OCI-M1 (cell line): ENCODE measurements at regions not wholly inside any gene's neighbourhood (a gene's known extent, or its start where the extent isn't known, plus 50 kb on each side); places are given as distances from the start of the nearest gene placed in this dataset.
A peak's percentile ranks its signal among the peaks of the same experiment; 100 is the strongest.

Source experiments
- DNase-seq: peaks from one replicate; lab custom pipeline; 2025; lab: John Stamatoyannopoulos, UW

DNA sequence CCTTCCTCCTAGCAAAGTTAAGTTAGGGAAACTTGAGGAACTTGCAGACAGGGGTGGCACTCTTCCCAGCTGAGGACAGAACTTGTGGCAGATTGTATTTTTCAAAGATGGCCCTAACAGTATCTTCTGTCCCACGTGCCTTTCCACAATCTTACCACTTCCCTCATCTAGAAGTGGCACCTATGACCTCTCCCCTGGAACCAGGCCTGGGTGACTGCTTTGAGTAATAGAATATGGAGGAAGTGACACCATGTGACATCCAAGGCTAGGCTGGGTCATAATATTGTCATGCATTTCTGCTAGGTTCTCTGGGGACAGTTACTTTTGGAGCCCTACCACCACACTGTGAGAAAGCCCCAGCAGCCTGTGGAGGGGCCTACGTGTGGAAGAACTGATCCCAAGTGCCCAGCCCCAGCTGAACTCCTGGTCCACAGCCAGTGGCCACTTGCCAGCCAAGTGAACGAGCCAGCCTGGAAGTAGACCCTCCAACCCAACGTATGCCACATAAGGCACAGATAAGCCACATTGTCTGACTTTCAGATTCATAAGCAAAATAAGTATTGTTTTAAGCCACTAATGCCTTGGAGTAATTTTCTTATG is 193.7 kb downstream of the PTPN20 start:
- peak; percentile 42 for DNase-seq

GRCh38 chr10:47107007-47107747 is 192.8 kb upstream of the GDF10 start:
- DNase-seq: no peak

GRCh38 chr10:47109906-47110305 is 190.1 kb upstream of the GDF10 start:
- no peak for DNase-seq

DNA sequence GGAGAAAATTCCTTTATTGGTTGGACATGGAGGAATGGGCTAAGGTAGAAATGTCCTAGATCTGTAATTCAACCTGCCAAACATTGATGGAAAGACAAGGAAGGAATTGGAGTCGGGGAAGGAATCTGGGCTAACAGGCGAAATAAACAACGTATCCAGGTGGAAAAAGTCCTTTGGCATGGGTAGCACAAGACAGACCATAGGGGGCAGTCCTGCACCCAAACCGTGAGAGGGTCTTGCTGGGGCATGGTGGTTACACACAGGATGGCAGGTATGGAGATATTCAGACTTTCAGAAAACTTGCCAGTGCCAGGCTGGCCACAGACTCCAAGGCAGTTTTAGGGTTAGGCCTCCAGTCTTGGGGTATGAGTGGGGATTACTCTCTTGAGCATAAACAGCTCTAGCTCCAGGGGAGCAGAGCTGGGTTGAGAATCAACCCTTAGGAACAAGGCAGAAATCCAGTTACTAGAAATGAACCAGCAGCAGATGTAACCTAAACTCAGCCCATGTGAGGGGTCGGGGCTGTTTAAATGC is 188.6 kb upstream of the GDF10 start:
- DNase-seq: no peak

DNA sequence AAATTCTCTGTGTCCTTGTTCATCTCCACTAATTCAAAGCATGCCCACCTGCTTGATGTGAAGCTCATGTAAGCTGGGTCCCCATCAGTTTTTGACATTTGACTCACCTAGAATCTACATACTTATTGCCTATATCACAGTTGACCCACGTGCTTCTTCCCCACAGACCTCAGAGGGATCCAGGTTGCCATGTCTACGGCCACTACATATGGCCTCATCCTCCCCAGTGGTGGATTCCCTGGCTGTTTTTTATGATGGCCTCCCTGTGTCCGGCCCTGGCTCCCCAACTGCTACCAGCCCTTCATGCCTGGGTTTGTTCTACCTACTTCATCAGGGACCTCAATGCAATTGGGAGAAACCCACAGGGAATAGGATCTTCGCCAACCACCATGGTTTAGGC is 187.4 kb upstream of the GDF10 start:
- no peak for DNase-seq

DNA sequence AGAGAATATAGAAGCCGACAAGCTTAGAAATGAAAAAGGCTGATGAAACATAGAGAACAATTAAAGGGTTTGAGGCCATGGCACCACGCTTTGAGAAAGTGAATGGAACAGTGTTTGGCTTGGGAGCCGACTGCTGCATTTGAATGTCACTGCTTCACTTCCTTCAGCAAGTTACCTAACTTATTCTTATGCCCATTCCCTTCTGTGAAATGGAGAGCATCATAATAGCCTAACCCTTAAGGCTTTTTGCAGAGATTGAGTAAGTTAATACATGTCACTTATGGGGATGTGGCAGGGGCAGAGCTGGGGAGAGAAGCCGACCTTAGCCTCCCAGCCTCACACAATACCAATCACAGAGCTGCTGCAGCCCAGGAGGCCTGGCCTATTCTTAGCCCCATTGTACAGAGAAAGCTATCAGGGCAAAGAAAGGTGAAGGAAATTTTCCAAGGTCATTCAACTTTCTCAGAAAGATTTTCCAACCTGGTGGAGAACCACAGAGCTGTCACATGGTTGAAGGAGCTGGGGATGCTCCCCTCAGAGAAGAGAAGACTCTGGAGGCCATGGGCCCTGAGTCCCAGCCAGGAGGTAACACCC is 186.0 kb upstream of the GDF10 start:
- no peak for DNase-seq

GRCh38 chr10:47114680-47115186 is 185.3 kb upstream of the GDF10 start:
- no peak for DNase-seq

DNA sequence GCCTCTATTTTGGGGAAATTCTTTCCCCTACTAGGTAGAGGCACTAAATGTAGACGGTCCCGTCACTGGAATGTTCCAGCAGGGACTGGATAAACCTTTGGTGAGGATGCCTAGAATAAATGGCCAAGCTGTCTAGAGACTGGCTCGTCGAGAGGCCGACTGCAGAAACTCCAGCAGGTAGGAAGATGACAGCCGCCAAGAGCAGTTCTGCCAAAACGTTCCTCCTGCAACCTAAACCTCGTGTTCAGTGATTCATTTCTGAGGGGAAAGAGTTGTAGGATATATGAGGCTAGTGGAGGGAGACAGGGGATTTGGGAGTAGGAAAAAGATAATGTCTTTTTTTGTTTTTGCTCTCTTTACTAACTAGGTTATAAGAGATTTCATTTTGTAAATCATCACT is 184.7 kb upstream of the GDF10 start:
- DNase-seq: no peak

GRCh38 chr10:47116445-47116844 is 183.6 kb upstream of the GDF10 start:
- no peak for DNase-seq

- DNase-seq: no peak
Observed at GRCh38 chr10:47118326-47118725, 181.7 kb upstream of the GDF10 start.

- no peak for DNase-seq
Observed at GRCh38 chr10:47121336-47121735, 178.7 kb upstream of the GDF10 start.

DNA sequence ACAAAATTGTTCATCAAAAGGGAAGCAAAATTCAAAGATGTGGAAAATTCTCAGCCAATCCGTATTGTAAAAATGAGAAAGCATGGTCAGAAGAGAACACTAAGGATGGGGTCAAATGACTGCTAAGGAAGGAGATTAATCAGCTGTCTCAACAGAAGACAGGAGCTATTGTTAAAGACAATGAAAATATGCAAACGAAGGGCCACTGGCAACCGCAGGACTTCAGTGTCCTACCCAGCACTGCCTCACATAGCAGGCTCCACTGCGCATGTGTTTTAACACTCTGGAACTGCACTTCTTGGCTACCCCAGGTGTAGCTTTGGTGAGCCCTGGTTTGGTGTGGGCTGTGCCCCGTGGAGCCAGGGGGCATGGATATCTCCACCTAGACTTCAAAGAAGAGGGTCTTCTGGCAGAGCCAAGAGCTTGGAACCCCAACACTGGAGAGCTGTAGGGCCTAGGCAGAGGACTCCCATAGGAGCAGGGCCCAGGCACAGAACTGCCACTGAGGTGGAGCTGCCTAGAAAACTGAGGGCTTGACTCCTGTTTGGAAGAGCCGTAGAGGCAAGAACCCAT is 176.2 kb upstream of the GDF10 start:
- no peak for DNase-seq

DNA sequence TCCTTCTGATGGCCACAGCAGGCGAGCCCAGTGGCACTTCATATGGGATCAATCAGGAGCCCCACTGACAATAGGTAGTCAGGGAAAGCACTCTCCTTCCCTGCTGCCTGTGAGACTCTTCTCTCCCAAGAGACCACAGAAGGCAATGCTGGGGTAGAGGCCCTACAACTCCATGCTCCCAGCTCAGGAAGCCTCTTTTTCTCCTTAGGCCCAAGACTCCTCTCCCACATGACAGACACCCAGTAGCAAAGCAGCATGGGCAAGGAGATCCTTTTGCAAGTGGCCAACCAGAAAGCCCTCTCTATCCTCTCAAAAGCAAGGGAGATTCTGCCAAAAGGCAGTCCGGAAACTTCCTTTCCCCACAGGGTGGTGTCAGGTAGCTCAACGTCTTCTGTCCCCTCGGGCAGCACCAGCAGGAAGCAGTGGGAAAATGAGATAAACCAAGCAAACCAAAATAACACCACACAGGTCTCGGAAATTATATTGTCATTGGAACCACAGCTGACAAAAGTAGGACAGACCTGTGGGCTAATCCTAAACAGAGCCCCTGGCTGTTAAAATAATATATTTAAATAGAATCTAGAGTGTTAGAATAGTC is 172.7 kb upstream of the GDF10 start:
- DNase-seq: no peak

GRCh38 chr10:47130491-47130890 is 169.5 kb upstream of the GDF10 start:
- DNase-seq: no peak

DNA sequence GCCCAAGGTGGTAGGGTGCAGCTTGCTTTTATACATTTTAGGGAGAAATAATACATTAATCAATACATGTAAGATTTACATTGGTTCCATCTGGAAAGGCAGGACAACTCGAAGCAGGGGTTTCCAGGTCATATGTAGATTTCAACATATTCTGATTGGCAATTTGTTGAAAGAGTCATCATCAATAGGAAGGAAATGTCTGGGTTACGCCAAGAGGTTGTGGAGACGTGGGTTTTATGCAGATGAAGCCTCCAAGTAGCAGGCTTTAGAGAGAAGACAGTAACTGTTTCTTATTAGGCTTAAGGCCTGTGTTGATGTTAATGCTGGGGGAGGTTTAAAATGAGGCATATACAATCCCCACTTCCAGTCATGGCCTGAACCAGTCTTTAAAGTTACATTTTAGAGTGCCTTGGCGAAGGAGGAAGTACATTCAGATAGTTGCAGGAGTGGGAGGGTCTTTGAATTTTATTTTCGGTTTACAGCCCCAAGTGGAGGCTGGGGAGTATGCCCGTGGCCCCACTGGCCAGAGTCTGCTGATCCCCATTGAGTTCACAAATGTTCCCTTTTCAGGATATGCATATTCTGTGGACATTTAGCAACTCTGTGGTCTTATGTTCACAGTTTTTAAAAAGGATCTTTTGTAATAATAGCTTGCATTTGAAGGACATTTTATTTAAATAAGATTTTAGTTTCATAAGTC is 166.0 kb upstream of the GDF10 start:
- peak; percentile 53 for DNase-seq

DNA sequence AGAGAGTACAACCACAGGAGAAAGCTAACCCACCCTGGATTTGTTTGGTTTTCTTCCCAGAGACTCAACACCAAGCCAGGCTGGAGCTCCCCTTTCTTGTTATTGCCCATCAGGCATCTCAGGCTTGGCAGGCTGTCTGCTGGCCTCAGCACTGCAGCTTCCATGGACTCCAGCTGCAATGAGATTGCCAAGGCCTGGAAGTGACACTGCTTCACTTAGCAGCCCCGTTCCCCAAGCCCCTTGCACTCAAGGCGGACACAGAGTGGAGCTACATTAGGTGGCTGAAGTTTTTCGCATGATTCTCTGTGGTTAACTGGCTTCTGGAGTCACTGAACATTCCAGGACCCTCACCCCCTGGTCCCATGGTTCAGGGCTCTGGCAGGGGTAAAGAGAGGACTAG is 163.1 kb upstream of the GDF10 start:
- no peak for DNase-seq

DNA sequence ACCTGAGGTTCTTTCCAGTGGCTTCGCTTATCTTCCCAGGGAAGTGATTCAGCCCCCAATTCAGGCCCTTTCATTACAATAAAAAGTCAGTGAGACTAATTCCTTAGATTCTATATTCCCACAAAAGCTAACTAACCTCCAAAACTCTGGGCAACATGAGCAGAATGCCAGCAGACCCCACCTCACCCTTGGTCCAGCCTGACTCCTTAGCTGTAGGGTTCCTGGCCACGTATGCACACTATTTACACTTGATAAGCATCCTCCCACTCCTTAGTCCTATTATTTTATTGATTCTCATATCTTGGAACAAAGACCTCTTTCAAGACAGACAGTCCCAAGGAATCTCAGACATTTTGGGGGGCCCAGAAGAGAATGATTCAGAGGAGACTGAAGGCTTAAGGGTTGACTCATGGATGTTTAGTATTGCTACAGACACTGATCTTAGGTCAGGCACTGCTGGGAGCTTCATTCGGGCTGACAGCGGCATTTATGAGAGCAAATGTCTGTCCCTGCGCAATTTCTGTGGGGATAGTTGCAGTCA is 162.6 kb upstream of the GDF10 start:
- DNase-seq: no peak

DNA sequence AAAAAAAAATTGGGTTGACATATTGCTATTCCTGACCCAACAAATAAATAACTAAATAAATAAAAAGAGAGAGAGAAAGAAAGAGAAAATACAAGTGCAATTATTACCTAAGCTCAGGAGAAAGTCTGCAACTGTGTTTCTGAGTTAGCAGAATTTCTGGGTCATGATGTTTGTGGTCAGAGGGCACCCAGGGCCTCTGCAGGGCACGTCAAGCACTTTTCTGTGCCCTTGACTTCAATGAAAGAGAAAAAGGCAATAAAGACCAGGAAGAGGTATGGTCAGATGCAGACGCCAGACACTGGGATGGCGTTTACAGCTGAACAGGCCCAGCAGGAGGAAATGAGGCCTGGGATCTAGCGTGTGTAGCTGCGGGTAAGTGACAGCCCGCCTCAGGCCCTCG is 160.9 kb upstream of the GDF10 start:
- no peak for DNase-seq

DNA sequence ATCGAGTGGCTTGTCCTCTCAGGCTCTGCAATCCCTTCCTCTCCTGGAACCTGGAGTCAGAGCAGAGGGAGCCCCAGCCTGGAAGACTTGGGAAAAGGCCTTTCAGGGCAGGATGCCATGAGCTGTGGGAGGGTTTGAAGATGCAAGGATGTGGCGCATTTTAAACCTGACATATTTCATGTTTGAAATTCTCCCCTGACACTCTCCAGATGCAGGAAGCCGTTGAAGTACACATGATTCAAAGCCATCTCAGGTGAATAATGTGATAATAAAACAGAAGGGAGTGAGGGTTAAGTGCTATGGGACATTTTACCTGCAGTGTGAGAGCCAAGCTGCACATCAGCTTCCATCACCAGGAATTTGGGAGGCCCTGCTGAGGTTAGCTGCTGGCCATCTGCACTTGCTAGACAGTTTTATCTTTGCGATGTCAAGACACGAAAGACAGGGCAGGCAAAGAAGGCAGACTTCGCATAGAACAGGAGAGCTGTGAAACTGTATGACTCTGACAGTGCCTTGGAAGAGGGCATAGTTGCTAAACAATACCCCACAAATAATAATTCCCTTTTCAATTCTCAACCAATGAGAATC is 159.1 kb upstream of the GDF10 start:
- DNase-seq: no peak

DNA sequence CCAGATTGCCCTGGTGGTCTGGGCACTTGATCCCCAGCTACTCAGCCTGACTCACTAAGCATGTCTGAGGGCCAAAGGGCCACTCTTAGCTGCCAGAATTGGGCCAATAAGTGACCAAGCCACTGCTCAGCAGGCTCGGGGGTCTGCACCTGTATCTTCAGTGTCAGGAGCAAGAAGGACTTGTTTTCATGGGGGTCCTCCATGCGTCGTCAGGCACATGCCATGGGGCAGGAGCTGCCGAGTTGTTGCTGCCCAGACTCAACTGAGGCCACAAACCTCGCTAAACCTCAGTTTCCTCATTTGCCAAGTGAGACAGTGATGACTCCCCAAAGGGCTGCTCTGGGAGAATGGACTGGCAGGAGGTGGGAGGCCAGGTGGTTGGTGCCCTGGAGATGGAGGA is 158.6 kb upstream of the GDF10 start:
- no peak for DNase-seq

- no peak for DNase-seq
Observed at GRCh38 chr10:47143072-47143471, 156.9 kb upstream of the GDF10 start.
